Upper lobe of left lung (tissue), 4 donors: ENCODE measurements at regions not wholly inside any gene's neighbourhood (a gene's known extent, or its start where the extent isn't known, plus 50 kb on each side); places are given as distances from the start of the nearest gene placed in this dataset.

Experiments
- POLR2A ChIP-seq, 4 donors: fragments of 450-650 bp; IDR thresholded peaks; one replicate each; pipeline ENCODE4 v1.5.1; 2016 to 2017; ENCODE audit warnings: antibody characterized with exemption in 4 of 4, mild to moderate bottlenecking in 2 of 4
- POLR2AphosphoS5 ChIP-seq, 2 donors: sonication (generic); formaldehyde crosslinking; IDR thresholded peaks; one replicate each; pipeline ENCODE4 v1.5.1; 2017; ENCODE audit warnings: antibody characterized with exemption in 2 of 2
- TF ChIP-seq, protein P1 (sequence below), 6 experiments: fragments of 450-650 bp in 4 of 6; fragments of 200-600 bp in 2 of 6; sonication (generic) in 2 of 6; IDR thresholded peaks; one replicate each; pipeline ENCODE4 v1.5.1; 2016 to 2019; ENCODE audit warnings: antibody characterized with exemption in 6 of 6

DNA sequence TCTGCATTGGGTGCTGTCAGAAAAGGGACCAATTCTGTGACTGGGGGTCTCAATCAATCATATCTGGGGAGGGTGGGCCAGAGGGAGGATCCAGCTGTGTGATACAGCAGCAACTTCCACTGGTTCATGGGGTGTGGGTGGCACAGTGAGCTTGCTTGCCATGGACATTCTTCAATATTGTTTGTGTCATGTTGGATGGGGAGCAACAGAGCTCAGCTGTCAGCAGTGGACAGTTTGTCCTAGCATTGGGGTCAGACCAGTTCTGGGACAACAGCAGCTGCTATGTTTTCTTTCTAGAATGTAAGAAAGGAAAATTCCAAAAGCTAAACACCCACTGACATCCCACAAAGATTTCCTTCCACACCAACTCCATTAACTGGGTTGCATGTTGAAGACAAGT, 221.9 kb upstream of the CDH4 start:
- TF ChIP-seq, protein P1, sequence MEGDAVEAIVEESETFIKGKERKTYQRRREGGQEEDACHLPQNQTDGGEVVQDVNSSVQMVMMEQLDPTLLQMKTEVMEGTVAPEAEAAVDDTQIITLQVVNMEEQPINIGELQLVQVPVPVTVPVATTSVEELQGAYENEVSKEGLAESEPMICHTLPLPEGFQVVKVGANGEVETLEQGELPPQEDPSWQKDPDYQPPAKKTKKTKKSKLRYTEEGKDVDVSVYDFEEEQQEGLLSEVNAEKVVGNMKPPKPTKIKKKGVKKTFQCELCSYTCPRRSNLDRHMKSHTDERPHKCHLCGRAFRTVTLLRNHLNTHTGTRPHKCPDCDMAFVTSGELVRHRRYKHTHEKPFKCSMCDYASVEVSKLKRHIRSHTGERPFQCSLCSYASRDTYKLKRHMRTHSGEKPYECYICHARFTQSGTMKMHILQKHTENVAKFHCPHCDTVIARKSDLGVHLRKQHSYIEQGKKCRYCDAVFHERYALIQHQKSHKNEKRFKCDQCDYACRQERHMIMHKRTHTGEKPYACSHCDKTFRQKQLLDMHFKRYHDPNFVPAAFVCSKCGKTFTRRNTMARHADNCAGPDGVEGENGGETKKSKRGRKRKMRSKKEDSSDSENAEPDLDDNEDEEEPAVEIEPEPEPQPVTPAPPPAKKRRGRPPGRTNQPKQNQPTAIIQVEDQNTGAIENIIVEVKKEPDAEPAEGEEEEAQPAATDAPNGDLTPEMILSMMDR (IDR thresholded peaks at IDR 0.05): no peak
- TF ChIP-seq POLR2AphosphoS5 (IDR thresholded peaks at IDR 0.05) (no peak), POLR2A (IDR thresholded peaks at IDR 0.05) (no peak)
